Duodenal mucosa (tissue), 2 donors: ENCODE measurements at regions not wholly inside any gene's neighbourhood (a gene's known extent, or its start where the extent isn't known, plus 50 kb on each side); places are given as distances from the start of the nearest gene placed in this dataset.
"Not testable (repeated sequence)": the region's sequence is repeated elsewhere in the genome, so short reads cannot be mapped to it uniquely, and the experiment has no call there.

ENCODE experiments used
- H3K27ac ChIP-seq: one replicate; pipeline ENCODE4 v1.7.0; 2013; ENCODE audit warnings: low read depth, low read length
- H3K27me3 ChIP-seq, 2 donors: one replicate each; pipeline ENCODE4 v1.7.0; 2013; ENCODE audit warnings: low read length in 2 of 2, control low read depth in 1 of 2; ENCODE audit not compliant: insufficient read depth in 2 of 2, control insufficient read depth in 1 of 2
- H3K36me3 ChIP-seq, 2 donors: one replicate each; pipeline ENCODE4 v1.7.0; 2013; ENCODE audit warnings: low read length in 2 of 2, control low read depth in 1 of 2; ENCODE audit not compliant: insufficient read depth in 2 of 2, control insufficient read depth in 1 of 2
- H3K4me1 ChIP-seq, 2 donors: one replicate each; pipeline ENCODE4 v1.7.0; 2013; ENCODE audit warnings: low read length in 2 of 2, control low read depth in 1 of 2; ENCODE audit not compliant: insufficient read depth in 2 of 2, control insufficient read depth in 1 of 2
- H3K4me3 ChIP-seq, 2 donors: one replicate each; pipeline ENCODE4 v1.7.0; 2013; ENCODE audit warnings: low read length in 2 of 2, low read depth in 1 of 2
- H3K9ac ChIP-seq, 2 donors: one replicate each; pipeline ENCODE4 v1.7.0; 2013; ENCODE audit warnings: low read length in 2 of 2, low read depth in 1 of 2
- H3K9me3 ChIP-seq, 2 donors: one replicate each; pipeline ENCODE4 v1.7.0; 2013; ENCODE audit warnings: low read length in 2 of 2, control low read depth in 1 of 2; ENCODE audit not compliant: control insufficient read depth in 1 of 2

GRCh38 chr15:20356444-20356910 lies 185.1 kb downstream of the GOLGA6L6 start:
- H3K27ac ChIP-seq: no peak overlapping the region
- H3K36me3 ChIP-seq: no peaks in the 10 kb centered on the region

GRCh38 chr15:20355256-20355868 lies 186.2 kb downstream of the GOLGA6L6 start:
- no peak overlapping the region for H3K4me3 ChIP-seq
- H3K9ac ChIP-seq: no peak overlapping the region
- peaks cover 18 to 53% of the 10 kb centered on the region in 2 donors for H3K9me3 ChIP-seq
- no peak overlapping the region for H3K27ac ChIP-seq
- no peaks in the 10 kb centered on the region for H3K4me1 ChIP-seq
- H3K36me3 ChIP-seq: no peaks in the 10 kb centered on the region
- H3K27me3 ChIP-seq: peaks cover 0 to 4% of the 10 kb centered on the region in 2 donors

More at GRCh38 chr15:20356444-20356910, 185.1 kb downstream of the GOLGA6L6 start:
- H3K9me3 ChIP-seq: peaks cover 12 to 51% of the 10 kb centered on the region in 2 donors
- H3K4me1 ChIP-seq: no peaks in the 10 kb centered on the region
- H3K4me3 ChIP-seq: no peak overlapping the region
- H3K9ac ChIP-seq: no peak overlapping the region
- H3K27me3 ChIP-seq: no peaks in the 10 kb centered on the region

- not testable (repeated sequence) for H3K4me1 ChIP-seq, H3K27ac ChIP-seq, H3K36me3 ChIP-seq, H3K4me3 ChIP-seq, H3K9ac ChIP-seq, H3K27me3 ChIP-seq
- peaks cover 16 to 55% of the 10 kb centered on the region in 2 donors for H3K9me3 ChIP-seq
Measured at GRCh38 chr15:20354884-20355223, 186.7 kb downstream of the GOLGA6L6 start.

GRCh38 chr15:20353966-20354883 lies 187.4 kb downstream of the GOLGA6L6 start:
- Histone ChIP-seq H3K9ac (no peak overlapping the region), H3K27me3 (peaks cover 0 to 5% of the 10 kb centered on the region in 2 donors), H3K4me3 (no peak overlapping the region), H3K27ac (no peak overlapping the region), H3K36me3 (no peaks in the 10 kb centered on the region), H3K4me1 (no peaks in the 10 kb centered on the region), H3K9me3 (peaks cover 16 to 61% of the 10 kb centered on the region in 2 donors)

- H3K4me1 ChIP-seq: no peaks in the 10 kb centered on the region
- peaks cover 0 to 5% of the 10 kb centered on the region in 2 donors for H3K27me3 ChIP-seq
- H3K4me3 ChIP-seq: no peak overlapping the region
- H3K27ac ChIP-seq: no peak overlapping the region
- peaks cover 16 to 61% of the 10 kb centered on the region in 2 donors for H3K9me3 ChIP-seq
- H3K36me3 ChIP-seq: no peaks in the 10 kb centered on the region
- no peak overlapping the region for H3K9ac ChIP-seq
Measured at GRCh38 chr15:20352241-20353200, 189.1 kb downstream of the GOLGA6L6 start.

GRCh38 chr15:20351448-20351971 lies 190.1 kb downstream of the GOLGA6L6 start:
- no peak overlapping the region for H3K27ac ChIP-seq
- no peaks in the 10 kb centered on the region for H3K36me3 ChIP-seq
- peaks cover 22 to 60% of the 10 kb centered on the region in 2 donors for H3K9me3 ChIP-seq
- no peak overlapping the region for H3K9ac ChIP-seq
- no peaks in the 10 kb centered on the region for H3K4me1 ChIP-seq
- H3K27me3 ChIP-seq: peaks cover 0 to 5% of the 10 kb centered on the region in 2 donors
- H3K4me3 ChIP-seq: no peak overlapping the region

- H3K9ac ChIP-seq: no peak overlapping the region
- H3K27me3 ChIP-seq: peaks cover 0 to 5% of the 10 kb centered on the region in 2 donors
- no peaks in the 10 kb centered on the region for H3K36me3 ChIP-seq
- no peak overlapping the region for H3K4me3 ChIP-seq
- H3K9me3 ChIP-seq: peaks cover 31 to 71% of the 10 kb centered on the region in 2 donors
- H3K27ac ChIP-seq: no peak overlapping the region
- H3K4me1 ChIP-seq: no peaks in the 10 kb centered on the region
Measured at GRCh38 chr15:20349774-20350498, 191.7 kb downstream of the GOLGA6L6 start.

GRCh38 chr15:20348900-20349773 lies 192.5 kb downstream of the GOLGA6L6 start:
- Histone ChIP-seq H3K4me1 (no peaks in the 10 kb centered on the region), H3K4me3 (no peak overlapping the region), H3K27me3 (peaks cover 0 to 5% of the 10 kb centered on the region in 2 donors), H3K36me3 (no peaks in the 10 kb centered on the region), H3K27ac (no peak overlapping the region), H3K9me3 (peaks cover 37 to 78% of the 10 kb centered on the region in 2 donors), H3K9ac (no peak overlapping the region)
